ACC112 (cell line): ENCODE measurements at regions not wholly inside any gene's neighbourhood (a gene's known extent, or its start where the extent isn't known, plus 50 kb on each side); places are given as distances from the start of the nearest gene placed in this dataset.

ENCODE experiments used
- H2AFZ ChIP-seq: fragments of 200-600 bp; sonication (generic); one replicate; pipeline ENCODE4 v1.6.0; 2017; ENCODE audit warnings: antibody characterized with exemption, low read length; ENCODE audit not compliant: unreplicated experiment
- H3K27ac ChIP-seq: fragments of 200-600 bp; sonication (generic); 2 replicates; pipeline ENCODE4 v1.5.1; 2014; ENCODE audit warnings: low read depth, mild to moderate bottlenecking, antibody characterized with exemption, low read length, moderate library complexity
- H3K27me3 ChIP-seq: fragments of 200-600 bp; sonication (generic); 2 replicates; pipeline ENCODE4 v1.6.1; 2014; ENCODE audit warnings: mild to moderate bottlenecking, antibody characterized with exemption, low read length, moderate library complexity, mixed read lengths; ENCODE audit not compliant: insufficient read depth
- H3K36me3 ChIP-seq: fragments of 200-600 bp; sonication (generic); 2 replicates; pipeline ENCODE4 v1.6.1; 2016; ENCODE audit warnings: mild to moderate bottlenecking, antibody characterized with exemption, low read length, moderate library complexity, mixed read lengths; ENCODE audit not compliant: insufficient read depth
- H3K4me1 ChIP-seq: fragments of 200-600 bp; sonication (generic); one replicate; pipeline ENCODE4 v1.6.1; 2016; ENCODE audit warnings: low read length, mixed read lengths; ENCODE audit not compliant: insufficient read depth, unreplicated experiment, control insufficient read depth
- H3K4me3 ChIP-seq: fragments of 200-600 bp; sonication (generic); 2 replicates; pipeline ENCODE4 v1.5.1; 2014; ENCODE audit warnings: mild to moderate bottlenecking, low read depth, low read length
- H3K79me2 ChIP-seq: fragments of 200-600 bp; sonication (generic); one replicate; pipeline ENCODE4 v1.6.0; 2016; ENCODE audit warnings: low read length; ENCODE audit not compliant: control insufficient read depth, unreplicated experiment, insufficient read depth

GRCh38 chr3:96069065-96069464, 745.3 kb upstream of the EPHA6 start:
- no peaks in the 10 kb centered on the region for H3K36me3 ChIP-seq
- H3K27ac ChIP-seq = no peak overlapping the region
- H3K4me1 ChIP-seq = no peaks in the 10 kb centered on the region
- H3K27me3 ChIP-seq = no peaks in the 10 kb centered on the region
- H3K79me2 ChIP-seq = no peaks in the 10 kb centered on the region
- no peak overlapping the region for H3K4me3 ChIP-seq
- H2AFZ ChIP-seq = no peak overlapping the region

GRCh38 chr3:96070678-96071077, 743.7 kb upstream of the EPHA6 start:
- Histone ChIP-seq H3K27me3 (no peaks in the 10 kb centered on the region), H3K79me2 (no peaks in the 10 kb centered on the region), H3K27ac (no peak overlapping the region), H3K4me1 (no peaks in the 10 kb centered on the region), H3K4me3 (no peak overlapping the region), H2AFZ (no peak overlapping the region), H3K36me3 (no peaks in the 10 kb centered on the region)

- H3K27ac ChIP-seq = no peak overlapping the region
- H3K4me1 ChIP-seq = no peaks in the 10 kb centered on the region
- H3K36me3 ChIP-seq = no peaks in the 10 kb centered on the region
- H3K27me3 ChIP-seq = no peaks in the 10 kb centered on the region
- H3K79me2 ChIP-seq = no peaks in the 10 kb centered on the region
- H3K4me3 ChIP-seq = no peak overlapping the region
- H2AFZ ChIP-seq = no peak overlapping the region
These were observed 743.3 kb upstream of the EPHA6 start for GRCh38 chr3:96071097-96071496.

GRCh38 chr3:96072226-96072625, 742.2 kb upstream of the EPHA6 start:
- H3K27me3 ChIP-seq = no peaks in the 10 kb centered on the region
- H3K36me3 ChIP-seq = no peaks in the 10 kb centered on the region
- no peaks in the 10 kb centered on the region for H3K4me1 ChIP-seq
- no peak overlapping the region for H2AFZ ChIP-seq
- H3K4me3 ChIP-seq = no peak overlapping the region
- H3K79me2 ChIP-seq = no peaks in the 10 kb centered on the region
- no peak overlapping the region for H3K27ac ChIP-seq

GRCh38 chr3:96083610-96084009, 730.8 kb upstream of the EPHA6 start:
- H3K27me3 ChIP-seq = no peaks in the 10 kb centered on the region
- no peaks in the 10 kb centered on the region for H3K4me1 ChIP-seq
- no peak overlapping the region for H3K4me3 ChIP-seq
- H3K36me3 ChIP-seq = no peaks in the 10 kb centered on the region
- no peak overlapping the region for H3K27ac ChIP-seq
- H2AFZ ChIP-seq = no peak overlapping the region
- no peaks in the 10 kb centered on the region for H3K79me2 ChIP-seq

- Histone ChIP-seq H3K4me3 (no peak overlapping the region), H3K79me2 (no peaks in the 10 kb centered on the region), H3K4me1 (no peaks in the 10 kb centered on the region), H2AFZ (no peak overlapping the region), H3K27me3 (no peaks in the 10 kb centered on the region), H3K36me3 (no peaks in the 10 kb centered on the region), H3K27ac (no peak overlapping the region)
These were observed 728.4 kb upstream of the EPHA6 start for GRCh38 chr3:96086018-96086417.

- H3K79me2 ChIP-seq = no peaks in the 10 kb centered on the region
- H3K27me3 ChIP-seq = no peaks in the 10 kb centered on the region
- H2AFZ ChIP-seq = no peak overlapping the region
- no peak overlapping the region for H3K27ac ChIP-seq
- H3K36me3 ChIP-seq = no peaks in the 10 kb centered on the region
- H3K4me1 ChIP-seq = no peaks in the 10 kb centered on the region
- H3K4me3 ChIP-seq = no peak overlapping the region
These were observed 713.3 kb upstream of the EPHA6 start for GRCh38 chr3:96101006-96101560.

GRCh38 chr3:96106701-96107100, 707.7 kb upstream of the EPHA6 start:
- Histone ChIP-seq H3K79me2 (no peaks in the 10 kb centered on the region), H3K27ac (no peak overlapping the region), H2AFZ (no peak overlapping the region), H3K27me3 (no peaks in the 10 kb centered on the region), H3K4me3 (no peak overlapping the region), H3K36me3 (no peaks in the 10 kb centered on the region), H3K4me1 (no peaks in the 10 kb centered on the region)
